DND-41 (cell line): ENCODE measurements at regions not wholly inside any gene's neighbourhood (a gene's known extent, or its start where the extent isn't known, plus 50 kb on each side); places are given as distances from the start of the nearest gene placed in this dataset.

Experiments
- CTCF ChIP-seq: IDR thresholded peaks from 2 replicates; pipeline ENCODE4 v1.5.1; 2012; ENCODE audit warnings: borderline replicate concordance, low read length, moderate library complexity, mild to moderate bottlenecking; ENCODE audit not compliant: poor library complexity, severe bottlenecking; ENCODE audit errors: extremely low read depth
- EZH2 ChIP-seq: IDR thresholded peaks from 3 replicates; pipeline ENCODE4 v1.6.1; 2012; ENCODE audit warnings: borderline replicate concordance, low read depth, mild to moderate bottlenecking, moderate library complexity, low read length, inconsistent platforms; ENCODE audit not compliant: severe bottlenecking

GRCh38 chrX:131816551-131817136 lies 206.5 kb upstream of the STK26 start:
- no peak for TF ChIP-seq CTCF
- TF ChIP-seq EZH2: no peak
